Ovary (tissue), 3 donors: ENCODE measurements at regions not wholly inside any gene's neighbourhood (a gene's known extent, or its start where the extent isn't known, plus 50 kb on each side); places are given as distances from the start of the nearest gene placed in this dataset.

Source experiments
- EP300 ChIP-seq: sonication (generic); formaldehyde crosslinking; IDR thresholded peaks from one replicate; pipeline ENCODE4 v1.6.1; 2017; ENCODE audit warnings: antibody characterized with exemption
- POLR2A ChIP-seq: fragments of 450-650 bp; IDR thresholded peaks from one replicate; pipeline ENCODE4 v1.6.1; 2017; ENCODE audit warnings: antibody characterized with exemption, mild to moderate bottlenecking, moderate library complexity
- TF ChIP-seq, protein P1 (sequence below), 3 donors: fragments of 450-650 bp in 2 of 3; fragments of 200-600 bp in 1 of 3; IDR thresholded peaks; one replicate each; pipeline versions ENCODE4 v1.5.1 to v1.8.0; 2016 to 2022; ENCODE audit warnings: antibody characterized with exemption in 3 of 3, mild to moderate bottlenecking in 1 of 3
- donor health status: DM: no; HTN: no; CAD: no.

DNA sequence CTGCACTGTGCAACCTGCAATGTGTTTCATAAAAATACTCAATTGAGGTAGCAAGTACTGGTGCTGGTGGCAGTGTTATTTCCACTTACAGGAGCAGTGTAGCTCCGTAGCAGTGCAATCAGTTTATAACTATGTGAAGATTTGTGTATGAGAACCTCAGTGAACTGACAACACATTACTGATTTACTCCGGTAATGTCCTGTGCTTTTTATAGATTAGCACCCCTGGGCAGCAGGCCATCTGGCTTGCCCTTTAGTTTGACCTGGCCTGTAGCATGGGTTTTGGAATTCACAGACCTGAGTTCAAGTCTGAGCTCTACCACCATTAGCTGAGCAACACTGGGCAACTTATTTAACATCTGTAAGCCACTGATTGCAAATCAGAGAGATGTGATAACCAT lies 78.6 kb upstream of the GBA3 start:
- TF ChIP-seq POLR2A, result no peak
- TF ChIP-seq, protein P1, sequence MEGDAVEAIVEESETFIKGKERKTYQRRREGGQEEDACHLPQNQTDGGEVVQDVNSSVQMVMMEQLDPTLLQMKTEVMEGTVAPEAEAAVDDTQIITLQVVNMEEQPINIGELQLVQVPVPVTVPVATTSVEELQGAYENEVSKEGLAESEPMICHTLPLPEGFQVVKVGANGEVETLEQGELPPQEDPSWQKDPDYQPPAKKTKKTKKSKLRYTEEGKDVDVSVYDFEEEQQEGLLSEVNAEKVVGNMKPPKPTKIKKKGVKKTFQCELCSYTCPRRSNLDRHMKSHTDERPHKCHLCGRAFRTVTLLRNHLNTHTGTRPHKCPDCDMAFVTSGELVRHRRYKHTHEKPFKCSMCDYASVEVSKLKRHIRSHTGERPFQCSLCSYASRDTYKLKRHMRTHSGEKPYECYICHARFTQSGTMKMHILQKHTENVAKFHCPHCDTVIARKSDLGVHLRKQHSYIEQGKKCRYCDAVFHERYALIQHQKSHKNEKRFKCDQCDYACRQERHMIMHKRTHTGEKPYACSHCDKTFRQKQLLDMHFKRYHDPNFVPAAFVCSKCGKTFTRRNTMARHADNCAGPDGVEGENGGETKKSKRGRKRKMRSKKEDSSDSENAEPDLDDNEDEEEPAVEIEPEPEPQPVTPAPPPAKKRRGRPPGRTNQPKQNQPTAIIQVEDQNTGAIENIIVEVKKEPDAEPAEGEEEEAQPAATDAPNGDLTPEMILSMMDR (IDR thresholded peaks at IDR 0.05), result no peak
- TF ChIP-seq EP300, result no peak
